CD4-positive, alpha-beta T cell treated with Interleukin-6 for 4 hours (primary cell): ENCODE measurements at regions not wholly inside any gene's neighbourhood (a gene's known extent, or its start where the extent isn't known, plus 50 kb on each side); places are given as distances from the start of the nearest gene placed in this dataset.
A peak's percentile ranks its signal among the peaks of the same experiment; 100 is the strongest.

ENCODE experiments used
- DNase-seq: peaks from one replicate; pipeline ENCODE4 v3.0.0-alpha.2; 2020; ENCODE audit warnings: mixed read lengths

- DNase-seq, result no peak
Measured at GRCh38 chrX:43525901-43526610, 130.0 kb upstream of the MAOA start.

GRCh38 chrX:43526878-43527277 lies 129.2 kb upstream of the MAOA start:
- no peak for DNase-seq

- DNase-seq, result no peak
Measured at GRCh38 chrX:43527801-43528200, 128.3 kb upstream of the MAOA start.

- no peak for DNase-seq
Measured at GRCh38 chrX:43530837-43531236, 125.3 kb upstream of the MAOA start.

GRCh38 chrX:43540318-43540717 lies 115.8 kb upstream of the MAOA start:
- no peak for DNase-seq

GRCh38 chrX:43551590-43551989 lies 104.5 kb upstream of the MAOA start:
- DNase-seq, result no peak

- DNase-seq, result no peak
Measured at GRCh38 chrX:43552156-43552555, 103.9 kb upstream of the MAOA start.

- DNase-seq, result no peak
Measured at GRCh38 chrX:43552703-43553102, 103.4 kb upstream of the MAOA start.

- DNase-seq, result no peak
Measured at GRCh38 chrX:43553257-43553656, 102.8 kb upstream of the MAOA start.

GRCh38 chrX:43556207-43556606 lies 99.9 kb upstream of the MAOA start:
- no peak for DNase-seq

- peak; percentile 72 for DNase-seq
Measured at GRCh38 chrX:43557792-43558191, 98.3 kb upstream of the MAOA start.

- peak; percentile 30 for DNase-seq
Measured at GRCh38 chrX:43559644-43560043, 96.5 kb upstream of the MAOA start.

- no peak for DNase-seq
Measured at GRCh38 chrX:43560247-43560946, 95.7 kb upstream of the MAOA start.

GRCh38 chrX:43562372-43562771 lies 93.7 kb upstream of the MAOA start:
- no peak for DNase-seq

- no peak for DNase-seq
Measured at GRCh38 chrX:43564953-43565352, 91.1 kb upstream of the MAOA start.

GRCh38 chrX:43566170-43566569 lies 89.9 kb upstream of the MAOA start:
- DNase-seq, result no peak

GRCh38 chrX:43573441-43574015 lies 82.6 kb upstream of the MAOA start:
- no peak for DNase-seq

GRCh38 chrX:43580621-43581020 lies 75.5 kb upstream of the MAOA start:
- DNase-seq, result no peak

GRCh38 chrX:43581167-43581566 lies 74.9 kb upstream of the MAOA start:
- no peak for DNase-seq

- no peak for DNase-seq
Measured at GRCh38 chrX:43581888-43582539, 74.1 kb upstream of the MAOA start.

GRCh38 chrX:43582540-43582913 lies 73.6 kb upstream of the MAOA start:
- no peak for DNase-seq

- DNase-seq, result no peak
Measured at GRCh38 chrX:43585922-43586321, 70.2 kb upstream of the MAOA start.

- no peak for DNase-seq
Measured at GRCh38 chrX:43586830-43587229, 69.3 kb upstream of the MAOA start.

GRCh38 chrX:43589735-43590134 lies 66.4 kb upstream of the MAOA start:
- no peak for DNase-seq
